Right atrium auricular region (tissue), 2 donors: ENCODE measurements at regions not wholly inside any gene's neighbourhood (a gene's known extent, or its start where the extent isn't known, plus 50 kb on each side); places are given as distances from the start of the nearest gene placed in this dataset.

ENCODE experiments used
- DNase-seq: peaks from one replicate; pipeline ENCODE4 v3.0.0-alpha.2; 2019; ENCODE audit warnings: low spot score
- H3K27ac ChIP-seq, 2 donors: fragments of 200-600 bp; sonication (generic); 1 replicate in 1 of 2; 2 replicates in 1 of 2; pipeline ENCODE4 v1.5.1; 2016 to 2019
- H3K27me3 ChIP-seq, 2 donors: fragments of 200-600 bp; sonication (generic); one replicate each; pipeline versions ENCODE4 v1.5.1 to v1.6.0; 2017 to 2019
- H3K36me3 ChIP-seq: fragments of 200-600 bp; sonication (generic); one replicate; pipeline ENCODE4 v1.5.1; 2016
- H3K4me1 ChIP-seq, 2 donors: fragments of 200-600 bp; sonication (generic); one replicate each; pipeline versions ENCODE4 v1.5.1 to v1.6.0; 2017 to 2019
- H3K4me3 ChIP-seq, 2 donors: fragments of 200-600 bp; sonication (generic); 1 replicate in 1 of 2; 2 replicates in 1 of 2; pipeline ENCODE4 v1.5.1; 2017 to 2019; ENCODE audit warnings: mild to moderate bottlenecking in 1 of 2, moderate library complexity in 1 of 2
- H3K9me3 ChIP-seq, 2 donors: fragments of 200-600 bp; sonication (generic); one replicate each; pipeline ENCODE4 v1.5.1; 2019
- CTCF ChIP-seq, 2 donors: fragments of 200-600 bp; sonication (generic); IDR thresholded peaks; one replicate each; pipeline ENCODE4 v1.5.1; 2019; ENCODE audit warnings: antibody characterized with exemption in 2 of 2

- DNase-seq, result no peak
- TF ChIP-seq CTCF (IDR thresholded peaks at IDR 0.05), result no peak
- Histone ChIP-seq H3K27ac (no peak overlapping the region), H3K4me1 (no peaks in the 10 kb centered on the region), H3K4me3 (no peak overlapping the region), H3K27me3 (no peaks in the 10 kb centered on the region), H3K36me3 (no peaks in the 10 kb centered on the region), H3K9me3 (no peaks in the 10 kb centered on the region)
Measured at GRCh38 chr18:40469851-40470250, 1485.2 kb upstream of the PIK3C3 start.

GRCh38 chr18:40469316-40469715 is 1485.7 kb upstream of the PIK3C3 start:
- Histone ChIP-seq H3K27ac (no peak overlapping the region), H3K4me3 (no peak overlapping the region), H3K27me3 (no peaks in the 10 kb centered on the region), H3K4me1 (no peaks in the 10 kb centered on the region), H3K36me3 (no peaks in the 10 kb centered on the region), H3K9me3 (no peaks in the 10 kb centered on the region)
- DNase-seq, result no peak
- no peak for TF ChIP-seq CTCF (IDR thresholded peaks at IDR 0.05)

- no peak for TF ChIP-seq CTCF (IDR thresholded peaks at IDR 0.05)
- Histone ChIP-seq H3K4me3 (no peak overlapping the region), H3K27ac (no peak overlapping the region), H3K36me3 (no peaks in the 10 kb centered on the region), H3K4me1 (no peaks in the 10 kb centered on the region), H3K27me3 (no peaks in the 10 kb centered on the region), H3K9me3 (no peaks in the 10 kb centered on the region)
- DNase-seq, result no peak
Measured at GRCh38 chr18:40464032-40464431, 1491.0 kb upstream of the PIK3C3 start.

- Histone ChIP-seq H3K4me3 (no peak overlapping the region), H3K27ac (no peak overlapping the region), H3K4me1 (no peaks in the 10 kb centered on the region), H3K27me3 (no peaks in the 10 kb centered on the region), H3K9me3 (no peaks in the 10 kb centered on the region), H3K36me3 (no peaks in the 10 kb centered on the region)
- DNase-seq, result no peak
- no peak for TF ChIP-seq CTCF (IDR thresholded peaks at IDR 0.05)
Measured at GRCh38 chr18:40453903-40454302, 1501.1 kb upstream of the PIK3C3 start.

GRCh38 chr18:40452599-40452998 is 1502.4 kb upstream of the PIK3C3 start:
- H3K4me3 ChIP-seq, result no peak overlapping the region
- TF ChIP-seq CTCF (IDR thresholded peaks at IDR 0.05), result no peak

GRCh38 chr18:40450751-40451150 is 1504.3 kb upstream of the PIK3C3 start:
- TF ChIP-seq CTCF (IDR thresholded peaks at IDR 0.05), result no peak
- Histone ChIP-seq H3K4me3 (no peak overlapping the region), H3K27ac (no peak overlapping the region), H3K27me3 (no peaks in the 10 kb centered on the region), H3K9me3 (no peaks in the 10 kb centered on the region), H3K4me1 (no peaks in the 10 kb centered on the region), H3K36me3 (no peaks in the 10 kb centered on the region)
- DNase-seq, result no peak

More at GRCh38 chr18:40452599-40452998, 1502.4 kb upstream of the PIK3C3 start:
- Histone ChIP-seq H3K27me3 (no peaks in the 10 kb centered on the region), H3K4me1 (no peaks in the 10 kb centered on the region), H3K36me3 (no peaks in the 10 kb centered on the region), H3K27ac (no peak overlapping the region), H3K9me3 (no peaks in the 10 kb centered on the region)
- DNase-seq, result no peak
